SJSA1 (cell line): ENCODE measurements at regions not wholly inside any gene's neighbourhood (a gene's known extent, or its start where the extent isn't known, plus 50 kb on each side); places are given as distances from the start of the nearest gene placed in this dataset.

Source experiments
- DNase-seq, 2 experiments: peaks; one replicate each; pipeline ENCODE4 v3.0.0-alpha.2; 2015 to 2020; ENCODE audit warnings: low spot score in 2 of 2, low read depth in 1 of 2
- H3K27ac ChIP-seq: fragments of 250-450 bp; sonication (Bioruptor Pico); 2 replicates; pipeline ENCODE4 v1.5.1; 2020; ENCODE audit warnings: mild to moderate bottlenecking, moderate library complexity
- H3K27me3 ChIP-seq: fragments of 250-450 bp; sonication (Bioruptor Pico); replicated peaks from 2 replicates; pipeline ENCODE4 v1.5.1; 2020; ENCODE audit warnings: mild to moderate bottlenecking, moderate library complexity
- H3K36me3 ChIP-seq: fragments of 250-450 bp; sonication (Bioruptor Pico); 2 replicates; pipeline ENCODE4 v1.5.1; 2020; ENCODE audit warnings: mild to moderate bottlenecking
- H3K4me1 ChIP-seq: fragments of 250-450 bp; sonication (Bioruptor Pico); replicated peaks from 2 replicates; pipeline ENCODE4 v1.6.1; 2021; ENCODE audit warnings: mild to moderate bottlenecking
- H3K4me3 ChIP-seq: fragments of 250-450 bp; sonication (Bioruptor Pico); 2 replicates; pipeline ENCODE4 v1.5.1; 2020; ENCODE audit warnings: mild to moderate bottlenecking
- H3K9me3 ChIP-seq: fragments of 250-450 bp; sonication (Bioruptor Pico); replicated peaks from 2 replicates; pipeline ENCODE4 v1.5.1; 2020; ENCODE audit warnings: mild to moderate bottlenecking

DNA sequence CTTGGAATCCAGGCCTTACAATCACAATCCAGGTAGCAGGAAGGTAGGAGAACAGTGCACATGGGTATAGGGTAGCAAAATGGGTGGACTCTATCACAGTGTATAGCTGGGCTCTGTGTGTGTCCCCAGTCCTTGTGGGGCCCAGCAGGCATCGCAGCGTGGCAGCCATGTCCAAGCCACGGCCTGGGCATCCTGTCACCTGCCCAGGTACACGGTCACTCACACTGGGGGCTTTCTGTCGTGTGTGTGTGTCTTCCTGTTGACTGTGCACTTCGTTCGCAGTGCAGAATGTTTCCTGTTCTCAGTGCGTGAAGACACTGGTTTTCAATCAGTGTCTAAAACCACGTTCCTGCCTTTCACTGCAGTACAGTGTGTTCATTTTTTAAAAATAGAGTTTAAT, 523.2 kb upstream of the JARID2 start:
- H3K4me3 ChIP-seq, result no peak overlapping the region
- H3K36me3 ChIP-seq, result no peaks in the 10 kb centered on the region
- no peak overlapping the region for H3K27ac ChIP-seq
- H3K27me3 ChIP-seq, result no peaks in the 10 kb centered on the region
- H3K9me3 ChIP-seq, result no peaks in the 10 kb centered on the region
- DNase-seq, result no peak
- no peaks in the 10 kb centered on the region for H3K4me1 ChIP-seq

GRCh38 chr6:14723535-14724086, 522.3 kb upstream of the JARID2 start:
- no peak overlapping the region for H3K4me3 ChIP-seq
- H3K27ac ChIP-seq, result no peak overlapping the region
- peaks cover 3% of the 10 kb centered on the region; the same call in 1 of the 2 replicates for H3K4me1 ChIP-seq
- H3K9me3 ChIP-seq, result no peaks in the 10 kb centered on the region
- no peaks in the 10 kb centered on the region for H3K27me3 ChIP-seq
- no peak for DNase-seq
- no peaks in the 10 kb centered on the region for H3K36me3 ChIP-seq

DNA sequence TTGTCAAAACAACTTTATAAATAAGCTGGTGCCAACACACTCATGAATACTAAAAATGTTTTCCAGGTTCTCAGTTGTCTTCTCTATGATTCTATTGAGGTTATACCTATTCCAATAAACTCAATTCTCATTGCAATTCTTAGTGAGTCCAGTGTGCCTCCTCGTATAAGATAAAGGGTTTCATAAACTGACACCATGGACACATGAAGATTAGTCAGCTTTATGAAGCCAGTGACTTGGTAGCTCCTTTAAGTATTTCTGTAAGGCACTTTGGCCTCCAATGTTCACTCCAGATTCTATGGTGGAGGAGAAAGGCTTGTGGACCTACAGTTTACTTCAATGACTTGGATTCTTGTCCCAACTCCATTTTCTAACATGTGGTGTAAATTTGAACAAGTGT, 521.3 kb upstream of the JARID2 start:
- Histone ChIP-seq H3K27me3 (no peaks in the 10 kb centered on the region), H3K9me3 (no peaks in the 10 kb centered on the region), H3K4me1 (peaks cover 4% of the 10 kb centered on the region; the same call in 1 of the 2 replicates), H3K27ac (no peak overlapping the region), H3K4me3 (no peak overlapping the region), H3K36me3 (no peaks in the 10 kb centered on the region)
- no peak for DNase-seq

GRCh38 chr6:14726816-14727493, 518.9 kb upstream of the JARID2 start:
- no peak for DNase-seq
- Histone ChIP-seq H3K4me3 (no peak overlapping the region), H3K36me3 (no peaks in the 10 kb centered on the region), H3K9me3 (no peaks in the 10 kb centered on the region), H3K27ac (no peak overlapping the region), H3K4me1 (peaks cover 6% of the 10 kb centered on the region), H3K27me3 (no peaks in the 10 kb centered on the region)

- Histone ChIP-seq H3K4me1 (peaks cover 14% of the 10 kb centered on the region), H3K27me3 (no peaks in the 10 kb centered on the region), H3K27ac (no peak overlapping the region), H3K4me3 (no peak overlapping the region), H3K36me3 (no peaks in the 10 kb centered on the region), H3K9me3 (no peaks in the 10 kb centered on the region)
- no peak for DNase-seq
Observed at GRCh38 chr6:14727494-14728395, 518.1 kb upstream of the JARID2 start.

DNA sequence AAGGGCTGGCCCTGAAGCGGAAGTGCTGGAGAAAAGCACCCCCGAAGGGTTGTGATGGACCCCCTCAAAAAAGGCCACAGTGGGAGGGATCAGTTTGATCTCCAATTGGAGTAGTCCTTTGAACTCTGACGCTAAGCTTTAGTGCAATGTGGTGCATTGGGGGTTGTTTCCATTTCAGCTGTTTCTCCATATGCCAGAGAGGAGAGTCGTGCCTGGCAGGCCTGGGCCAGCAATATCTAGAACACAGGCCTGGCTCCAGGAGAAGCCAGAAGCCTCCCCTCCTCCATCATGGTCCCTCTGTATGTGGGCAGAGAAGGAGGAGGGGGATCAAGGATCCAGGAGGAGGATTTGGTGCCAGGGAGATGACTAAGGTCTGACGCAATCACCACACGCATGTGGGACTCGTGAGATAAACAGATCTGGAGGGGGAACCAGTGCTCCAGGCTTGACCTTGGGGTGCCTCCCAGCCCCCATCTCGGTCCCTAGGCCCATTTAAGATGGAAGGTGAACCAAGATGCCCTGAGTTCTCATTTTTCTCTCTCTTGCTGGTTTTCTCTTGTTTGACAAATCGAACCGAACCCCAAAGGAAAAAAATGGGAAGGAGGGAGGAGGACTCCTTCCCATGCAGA, 517.4 kb upstream of the JARID2 start:
- no peak for DNase-seq
- no peak overlapping the region for H3K4me3 ChIP-seq
- H3K36me3 ChIP-seq, result no peaks in the 10 kb centered on the region
- H3K4me1 ChIP-seq, result peaks cover 21% of the 10 kb centered on the region
- H3K27ac ChIP-seq, result no peak overlapping the region
- no peaks in the 10 kb centered on the region for H3K9me3 ChIP-seq
- no peaks in the 10 kb centered on the region for H3K27me3 ChIP-seq

GRCh38 chr6:14729129-14729871, 516.6 kb upstream of the JARID2 start:
- no peak for DNase-seq
- no peak overlapping the region for H3K27ac ChIP-seq
- H3K27me3 ChIP-seq, result no peaks in the 10 kb centered on the region
- no peaks in the 10 kb centered on the region for H3K9me3 ChIP-seq
- no peaks in the 10 kb centered on the region for H3K36me3 ChIP-seq
- peaks cover 29% of the 10 kb centered on the region for H3K4me1 ChIP-seq
- no peak overlapping the region for H3K4me3 ChIP-seq

GRCh38 chr6:14730654-14731053, 515.2 kb upstream of the JARID2 start:
- Histone ChIP-seq H3K9me3 (no peaks in the 10 kb centered on the region), H3K27me3 (no peaks in the 10 kb centered on the region), H3K27ac (no peak overlapping the region), H3K4me3 (no peak overlapping the region), H3K4me1 (peaks cover 40% of the 10 kb centered on the region), H3K36me3 (no peaks in the 10 kb centered on the region)
- DNase-seq, result no peak

- Histone ChIP-seq H3K27me3 (no peaks in the 10 kb centered on the region), H3K4me1 (peaks cover 40% of the 10 kb centered on the region), H3K36me3 (no peaks in the 10 kb centered on the region), H3K9me3 (no peaks in the 10 kb centered on the region), H3K27ac (no peak overlapping the region), H3K4me3 (no peak overlapping the region)
- DNase-seq, result no peak
Observed at GRCh38 chr6:14731611-14732010, 514.3 kb upstream of the JARID2 start.

- no peak for DNase-seq
- no peak overlapping the region for H3K4me3 ChIP-seq
- H3K27ac ChIP-seq, result peak overlapping the region; percentile 81
- H3K9me3 ChIP-seq, result no peaks in the 10 kb centered on the region
- peaks cover 40% of the 10 kb centered on the region for H3K4me1 ChIP-seq
- no peaks in the 10 kb centered on the region for H3K27me3 ChIP-seq
- H3K36me3 ChIP-seq, result no peaks in the 10 kb centered on the region
Observed at GRCh38 chr6:14732226-14732843, 513.5 kb upstream of the JARID2 start.

- Histone ChIP-seq H3K27me3 (no peaks in the 10 kb centered on the region), H3K9me3 (no peaks in the 10 kb centered on the region), H3K4me3 (no peak overlapping the region), H3K4me1 (peaks cover 40% of the 10 kb centered on the region), H3K36me3 (no peaks in the 10 kb centered on the region), H3K27ac (peak overlapping the region; percentile 81)
- peak; percentile 54 to 62 for DNase-seq
Observed at GRCh38 chr6:14732844-14733757, 512.8 kb upstream of the JARID2 start.

- no peak for DNase-seq
- H3K27ac ChIP-seq, result peak overlapping the region; percentile 81
- peaks cover 36% of the 10 kb centered on the region for H3K4me1 ChIP-seq
- no peaks in the 10 kb centered on the region for H3K9me3 ChIP-seq
- H3K36me3 ChIP-seq, result no peaks in the 10 kb centered on the region
- H3K4me3 ChIP-seq, result no peak overlapping the region
- H3K27me3 ChIP-seq, result no peaks in the 10 kb centered on the region
Observed at GRCh38 chr6:14734052-14734415, 511.8 kb upstream of the JARID2 start.
